NCI-H128 (cell line): ENCODE measurements at regions not wholly inside any gene's neighbourhood (a gene's known extent, or its start where the extent isn't known, plus 50 kb on each side); places are given as distances from the start of the nearest gene placed in this dataset.
"Not testable (repeated sequence)": the region's sequence is repeated elsewhere in the genome, so short reads cannot be mapped to it uniquely, and the experiment has no call there.

Source experiments
- DNase-seq: peaks from one replicate; lab custom pipeline; 2025; ENCODE audit not compliant: unreplicated experiment; lab: John Stamatoyannopoulos, UW

DNA sequence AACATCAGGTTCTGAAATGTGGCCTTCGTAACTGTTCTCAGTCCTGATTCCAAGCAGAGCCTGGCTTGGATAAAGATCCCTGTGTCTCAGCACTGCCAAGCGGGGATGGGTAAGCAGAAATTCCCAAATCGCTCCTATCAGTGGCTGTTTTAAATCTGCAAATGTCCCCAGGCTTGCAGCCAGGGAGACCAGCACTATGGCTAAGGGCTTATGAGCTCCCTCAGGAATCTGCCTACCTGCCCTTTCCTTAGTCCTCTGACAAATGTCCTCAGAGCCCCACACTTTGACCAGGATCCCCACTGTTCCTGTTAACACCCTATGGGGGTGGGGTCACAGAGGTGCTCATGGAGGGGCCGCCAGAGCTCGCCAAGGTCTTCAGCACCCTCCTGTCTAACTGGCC lies 1062.8 kb downstream of the UQCRFS1 start:
- DNase-seq, result no peak

DNA sequence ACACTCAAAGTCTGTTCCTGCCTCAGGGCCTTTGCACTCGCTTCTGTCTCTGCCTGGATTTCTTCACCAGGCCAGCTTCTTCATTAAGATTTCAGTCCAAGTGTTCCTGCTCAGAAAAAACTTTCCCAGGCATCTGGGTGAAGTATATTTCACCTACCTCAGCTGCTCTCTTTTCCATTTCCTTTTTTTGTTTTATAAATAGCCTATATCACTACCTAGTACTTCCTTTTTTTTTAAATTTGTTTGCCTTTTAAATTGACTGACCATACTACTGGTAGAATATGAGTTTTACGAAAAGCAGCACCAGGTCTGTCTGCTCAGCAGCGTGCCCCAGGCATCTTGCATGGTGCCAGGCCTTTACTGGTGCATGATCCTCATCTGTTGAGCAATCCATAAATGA lies 1064.4 kb downstream of the UQCRFS1 start:
- no peak for DNase-seq

DNA sequence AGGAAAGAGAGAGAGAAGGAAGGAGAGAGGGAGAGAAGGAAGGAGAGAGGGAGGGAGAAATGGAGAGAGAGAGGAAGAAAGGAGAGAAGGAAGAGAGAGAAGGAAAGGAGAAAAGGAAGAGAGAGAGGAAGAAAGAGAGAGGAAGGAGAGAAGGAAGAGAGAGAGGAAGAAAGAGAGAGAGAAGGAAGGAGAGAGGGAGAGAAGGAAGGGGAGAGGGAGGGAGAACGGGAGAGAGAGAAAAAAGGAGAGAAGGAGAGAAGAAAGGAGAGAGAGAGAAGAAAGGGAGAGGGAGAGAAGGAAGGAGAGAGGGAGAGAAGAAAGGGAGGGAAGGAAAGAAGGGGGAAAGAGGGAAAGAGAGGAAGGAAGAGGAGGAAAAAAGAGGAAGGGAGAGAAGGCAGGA lies 1070.7 kb downstream of the UQCRFS1 start:
- DNase-seq, result no peak

DNA sequence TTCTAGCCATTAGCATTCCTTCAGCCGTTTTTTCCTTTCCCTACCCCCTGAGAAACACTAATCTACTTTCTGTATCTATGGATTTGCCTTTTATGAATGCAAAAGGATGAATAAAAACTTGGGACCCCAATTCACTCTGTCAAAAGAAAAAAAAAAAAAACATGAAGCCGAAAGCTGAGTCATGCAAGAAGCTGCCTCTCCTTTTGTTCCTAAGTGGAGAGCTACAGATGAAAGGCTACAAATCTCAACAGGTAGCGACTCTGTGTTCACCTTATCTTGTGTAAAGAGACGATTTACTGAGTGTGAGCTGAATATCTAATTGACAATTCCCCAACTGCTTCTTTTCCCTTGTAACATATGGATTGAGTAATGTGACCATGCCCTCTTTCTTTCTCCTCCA lies 1072.8 kb downstream of the UQCRFS1 start:
- no peak for DNase-seq

DNA sequence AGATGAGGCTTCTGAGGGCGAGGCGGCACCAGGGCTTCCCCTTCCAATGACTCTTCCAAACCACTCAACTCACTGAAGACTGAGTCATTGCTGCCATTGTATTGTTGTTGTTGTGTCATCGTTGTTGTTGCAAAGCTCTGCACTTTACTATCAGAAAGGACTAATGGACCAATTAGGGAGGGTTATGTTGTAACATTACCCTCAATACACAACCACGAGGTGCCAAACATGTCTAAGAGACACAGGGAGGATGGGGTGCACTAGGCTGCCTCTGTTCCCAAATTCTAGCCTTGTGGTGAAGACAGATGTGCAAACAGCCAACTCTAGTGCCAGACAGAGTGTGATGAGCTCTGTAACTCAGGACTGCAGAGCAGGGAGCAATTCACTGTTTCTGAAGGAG lies 1075.2 kb downstream of the UQCRFS1 start:
- DNase-seq, result no peak

DNA sequence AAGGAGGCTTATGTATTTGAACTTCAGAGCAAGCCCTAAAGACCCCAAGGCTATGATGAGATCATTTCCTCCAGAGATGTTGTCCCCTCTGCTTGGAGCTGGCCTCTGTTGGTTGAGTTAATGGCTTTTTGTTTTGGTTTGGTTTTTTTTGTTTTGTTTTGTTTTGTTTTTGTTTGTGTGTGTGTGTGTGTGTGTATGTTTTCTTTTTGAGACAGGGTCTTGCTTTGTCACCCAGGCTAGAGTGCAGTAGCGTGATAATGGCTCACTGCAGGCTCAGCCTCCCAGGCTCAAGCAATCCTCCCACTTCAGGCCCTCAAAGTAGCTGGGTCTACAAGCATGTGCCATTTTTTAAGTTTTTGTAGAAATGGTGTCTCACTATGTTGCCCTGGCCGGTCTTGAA lies 1076.2 kb downstream of the UQCRFS1 start:
- DNase-seq, result no peak

DNA sequence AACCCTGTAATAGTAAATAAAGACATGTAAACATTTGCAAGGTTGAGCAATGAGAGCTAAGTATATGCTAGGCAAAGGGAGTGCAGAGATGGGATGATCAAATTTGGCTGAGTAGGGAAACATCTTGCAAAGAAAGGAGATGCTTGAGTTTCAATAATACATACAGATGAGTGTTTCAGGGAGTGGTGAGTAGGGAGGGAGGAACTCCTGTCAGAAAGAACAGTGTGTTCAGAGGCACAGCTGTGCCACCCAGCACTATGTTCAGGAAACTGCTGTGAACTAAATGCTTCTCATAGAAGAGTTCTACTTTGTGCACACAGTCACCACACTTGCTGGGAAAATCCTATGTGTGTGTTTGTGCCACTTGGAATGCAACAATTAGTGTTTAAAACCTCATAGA lies 1077.1 kb downstream of the UQCRFS1 start:
- DNase-seq, result no peak

DNA sequence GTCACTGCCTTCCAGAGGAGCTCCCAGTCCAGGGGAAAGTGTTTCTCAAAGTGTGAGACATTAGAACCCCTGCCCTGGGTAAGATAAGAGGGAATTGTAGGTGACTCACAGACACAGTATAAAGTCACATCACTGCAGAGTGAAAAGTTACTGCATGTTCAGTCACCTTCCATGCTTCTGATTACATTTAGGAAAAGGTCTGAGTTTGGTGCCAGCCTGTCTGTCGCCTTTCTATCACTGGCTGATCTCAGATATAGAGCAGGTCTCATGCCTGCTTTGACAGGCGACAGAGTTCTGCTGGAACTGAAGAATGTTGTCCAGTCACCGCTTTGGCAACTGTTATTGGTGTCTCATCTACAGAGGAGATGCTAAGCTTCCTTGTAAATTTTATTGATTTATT lies 1078.6 kb downstream of the UQCRFS1 start:
- DNase-seq, result no peak

DNA sequence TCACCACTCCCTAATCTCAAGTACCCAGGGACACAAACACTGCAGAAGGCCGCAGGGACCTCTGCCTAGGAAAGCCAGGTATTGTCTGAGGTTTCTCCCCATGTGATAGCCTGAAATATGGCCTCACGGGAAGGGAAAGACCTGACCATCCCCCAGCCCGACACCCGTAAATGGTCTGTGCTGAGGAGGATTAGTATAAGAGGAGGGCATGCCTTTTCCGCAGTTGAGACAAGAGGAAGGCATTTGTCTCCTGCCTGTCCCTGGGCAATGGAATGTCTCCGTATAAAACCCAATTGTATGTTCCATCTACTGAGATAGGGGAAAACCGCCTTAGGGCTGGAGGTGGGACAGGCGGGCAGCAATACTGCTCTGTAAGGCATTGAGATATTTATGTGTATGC lies 1082.1 kb downstream of the UQCRFS1 start:
- DNase-seq, result not testable (repeated sequence)

DNA sequence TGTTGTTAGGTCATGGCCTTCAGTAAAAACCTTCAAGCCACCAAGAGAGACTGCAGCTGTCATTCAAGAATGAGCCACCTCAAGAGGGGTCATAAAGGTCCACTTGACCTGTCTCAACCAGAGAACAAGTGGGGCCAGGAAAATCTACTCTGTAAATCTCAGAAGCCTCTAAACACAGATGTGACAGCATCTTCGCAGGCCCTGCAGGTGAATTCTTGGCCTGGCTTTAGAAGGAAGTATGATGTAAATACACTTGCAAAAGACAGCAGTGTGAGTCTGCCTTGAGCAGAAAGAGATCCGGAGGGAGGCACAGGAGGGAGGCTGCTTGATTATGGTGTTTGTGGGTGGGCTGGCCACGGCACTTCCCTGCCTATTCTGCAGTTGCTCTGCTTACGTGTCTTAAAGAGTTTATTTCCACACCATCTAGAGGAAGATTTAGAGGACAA lies 1082.9 kb downstream of the UQCRFS1 start:
- DNase-seq, result no peak

DNA sequence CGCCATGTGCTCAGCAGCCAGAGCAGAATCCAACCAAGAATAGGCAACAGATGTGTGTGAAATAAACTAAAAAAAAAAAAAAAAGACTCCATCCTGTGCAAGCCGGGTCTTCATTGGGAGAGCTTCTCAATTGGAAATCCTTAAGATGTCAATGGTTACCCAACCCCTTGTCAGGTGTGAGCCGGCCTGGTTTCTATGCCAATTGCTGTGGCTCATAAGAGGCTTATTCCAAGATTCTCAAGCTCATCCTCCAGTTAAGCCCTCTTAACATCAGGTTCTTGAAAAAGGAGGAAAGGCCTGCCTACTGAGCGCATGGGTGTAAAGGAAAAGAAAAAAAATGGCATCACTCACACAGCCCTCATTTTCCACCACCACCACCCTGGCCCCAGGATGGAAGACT lies 1084.6 kb downstream of the UQCRFS1 start:
- DNase-seq, result no peak

DNA sequence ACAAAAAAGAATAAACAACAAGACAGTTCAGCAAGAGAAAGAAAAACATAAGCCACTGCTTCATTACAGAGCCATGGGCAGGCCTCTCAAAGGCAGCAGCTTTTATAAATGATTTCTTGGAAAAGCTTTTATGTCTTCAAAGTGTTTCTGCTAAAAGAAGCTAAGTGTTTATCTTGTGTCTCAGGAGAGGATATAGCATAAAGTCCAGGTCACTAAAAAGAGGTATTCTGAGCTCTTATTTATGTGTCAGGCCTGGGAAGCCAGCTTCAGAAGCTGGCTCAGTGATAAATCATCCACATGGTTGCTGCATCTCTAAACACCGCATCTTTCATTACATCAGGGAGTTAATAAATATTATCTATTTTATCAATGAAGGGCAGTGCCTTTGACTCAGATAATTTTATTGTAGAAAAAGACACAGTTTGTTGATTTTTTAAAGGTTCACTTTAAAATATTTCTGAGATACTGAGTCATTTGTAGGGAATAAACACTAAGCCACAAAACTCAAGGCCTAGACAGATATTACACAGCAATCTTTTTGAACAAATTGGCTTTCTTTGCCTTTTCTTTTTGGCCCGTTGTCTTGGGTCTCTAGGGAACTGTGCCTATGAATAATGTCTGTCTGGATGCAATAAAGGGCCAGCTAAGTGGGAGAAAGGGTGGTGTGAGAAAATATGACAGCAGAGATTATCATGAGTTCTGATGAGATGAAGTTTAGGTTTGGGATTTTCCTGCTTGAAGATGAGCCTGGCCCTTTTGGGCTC lies 1086.6 kb downstream of the UQCRFS1 start:
- DNase-seq, result no peak

DNA sequence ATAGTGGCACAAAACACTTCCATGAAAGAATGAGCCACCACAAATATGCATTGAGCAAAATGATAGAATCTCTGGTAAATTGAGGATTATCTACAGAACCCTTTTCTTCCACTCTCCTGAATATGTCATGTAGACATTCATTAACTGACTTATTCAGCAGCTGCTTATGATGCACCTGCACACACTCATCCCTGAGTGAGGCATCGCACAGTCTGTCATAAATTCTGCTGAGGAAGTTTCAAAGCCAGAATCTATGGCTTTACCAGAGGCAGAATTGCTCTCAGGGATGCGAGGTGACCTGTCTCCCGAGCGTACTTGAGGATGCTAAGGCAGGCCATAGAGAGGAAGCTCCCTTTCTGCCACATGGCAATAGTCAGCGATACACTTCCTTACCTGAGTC lies 1090.2 kb downstream of the UQCRFS1 start:
- no peak for DNase-seq

DNA sequence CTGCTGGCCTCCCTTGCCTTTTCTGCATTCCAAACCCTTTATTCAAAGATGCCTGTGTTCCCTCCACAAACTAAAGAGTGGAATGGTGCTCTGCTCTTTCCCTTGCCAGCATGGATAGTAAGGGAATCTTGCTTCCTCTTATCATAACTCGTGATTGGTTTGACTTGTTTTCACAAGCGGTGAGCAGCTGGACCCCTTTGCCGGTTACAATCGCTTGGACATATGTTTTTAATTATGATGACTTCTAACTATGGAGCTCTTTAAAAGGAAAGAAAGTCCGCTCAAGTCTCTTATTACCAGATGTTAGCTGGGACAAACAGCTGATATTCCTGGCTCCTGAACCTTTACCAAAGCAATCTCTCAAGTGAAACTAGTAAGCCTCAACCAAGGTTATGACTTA lies 1094.7 kb downstream of the UQCRFS1 start:
- no peak for DNase-seq

DNA sequence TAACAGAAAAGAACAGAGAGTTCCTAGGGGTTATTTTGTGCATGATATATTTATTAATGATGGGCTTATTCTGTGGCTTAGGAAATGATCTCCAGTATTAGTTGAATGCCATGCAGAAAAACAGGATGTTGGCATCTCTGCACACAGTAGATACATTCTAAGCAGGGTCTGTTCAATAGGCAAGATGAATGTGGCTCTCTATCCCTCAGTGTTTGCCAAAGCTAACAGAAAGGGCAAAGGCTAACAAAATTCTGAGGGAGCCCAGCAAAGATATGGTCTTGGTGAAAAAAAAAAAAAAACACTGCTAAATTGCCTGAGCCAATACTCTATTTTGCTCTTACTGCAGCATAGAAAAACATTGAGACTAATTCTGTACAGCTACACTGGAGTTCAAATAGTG lies 1095.8 kb downstream of the UQCRFS1 start:
- DNase-seq, result no peak

DNA sequence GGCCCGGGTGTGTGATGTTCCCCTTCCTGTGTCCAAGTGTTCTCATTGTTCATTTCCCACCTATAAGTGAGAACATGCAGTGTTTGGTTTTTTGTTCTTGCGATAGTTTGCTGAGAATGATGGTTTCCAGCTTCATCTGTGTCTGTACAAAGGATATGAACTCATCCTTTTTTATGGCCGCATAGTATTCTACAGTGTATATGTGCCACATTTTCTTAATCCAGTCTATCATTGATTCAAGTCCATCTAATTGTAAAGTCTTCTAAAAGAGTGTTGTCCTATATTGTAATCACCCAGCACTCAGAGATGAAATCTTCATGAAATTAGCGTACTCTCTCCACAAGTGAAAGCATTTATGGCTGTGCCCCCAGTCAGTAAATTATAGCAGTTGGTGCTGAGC lies 1096.6 kb downstream of the UQCRFS1 start:
- not testable (repeated sequence) for DNase-seq

DNA sequence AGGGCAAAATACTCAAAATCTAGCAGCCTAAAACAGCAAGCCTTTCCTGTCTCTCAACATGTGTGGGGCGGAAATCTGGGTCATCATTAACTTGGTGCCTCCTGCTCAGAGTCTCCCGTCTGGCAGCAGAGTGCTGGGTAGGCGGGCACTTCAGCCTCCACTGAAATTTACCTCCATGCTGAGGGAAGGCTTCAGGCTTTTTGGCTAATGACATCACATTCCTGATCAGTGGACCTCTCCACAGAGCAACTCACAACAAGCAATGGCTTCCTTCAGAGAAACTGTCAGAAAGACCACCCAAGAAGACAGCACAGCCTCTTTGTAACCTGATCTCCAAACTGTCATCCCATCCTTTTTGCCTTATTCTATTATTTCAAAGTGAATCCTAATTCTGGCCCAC lies 1109.0 kb downstream of the UQCRFS1 start:
- DNase-seq, result no peak

DNA sequence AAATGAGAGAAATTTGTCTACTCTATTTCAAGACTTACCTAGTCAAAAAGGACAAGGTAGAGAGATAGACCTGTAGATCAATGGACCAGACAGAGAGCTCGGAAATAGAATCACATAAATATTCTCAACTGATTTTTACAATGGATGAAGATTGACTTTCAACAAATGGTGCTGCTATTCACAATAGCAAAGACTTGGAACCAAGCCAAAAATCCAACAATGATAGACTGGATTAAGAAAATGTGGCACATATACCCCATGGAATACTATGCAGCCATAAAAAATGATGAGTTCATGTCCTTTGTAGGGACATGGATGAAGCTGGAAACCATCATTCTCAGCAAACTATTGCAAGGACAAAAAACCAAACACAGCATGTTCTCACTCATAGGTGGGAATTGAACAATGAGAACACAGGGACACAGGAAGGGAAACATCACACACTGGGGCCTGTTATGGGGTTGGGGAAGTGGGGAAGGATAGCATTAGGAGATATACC lies 1128.2 kb downstream of the UQCRFS1 start:
- DNase-seq, result not testable (repeated sequence)

DNA sequence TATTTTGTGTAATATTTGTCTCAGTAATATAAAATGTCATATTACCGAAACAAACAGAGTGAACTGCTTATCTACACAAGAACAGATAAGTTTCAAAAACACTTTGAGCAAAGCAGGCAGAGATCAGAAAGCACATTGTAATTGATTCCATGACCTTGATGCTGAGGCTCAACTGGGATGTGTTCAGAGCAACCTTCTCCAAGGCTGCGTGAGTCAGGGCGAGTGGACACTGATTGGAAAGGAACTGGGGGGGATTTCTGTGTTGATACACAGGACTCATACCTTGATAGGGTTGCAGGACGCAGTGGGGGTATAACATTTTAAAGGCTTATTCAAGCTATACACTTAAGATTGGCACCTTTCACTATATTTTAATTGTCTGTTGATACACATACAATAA lies 1136.3 kb downstream of the UQCRFS1 start:
- no peak for DNase-seq

DNA sequence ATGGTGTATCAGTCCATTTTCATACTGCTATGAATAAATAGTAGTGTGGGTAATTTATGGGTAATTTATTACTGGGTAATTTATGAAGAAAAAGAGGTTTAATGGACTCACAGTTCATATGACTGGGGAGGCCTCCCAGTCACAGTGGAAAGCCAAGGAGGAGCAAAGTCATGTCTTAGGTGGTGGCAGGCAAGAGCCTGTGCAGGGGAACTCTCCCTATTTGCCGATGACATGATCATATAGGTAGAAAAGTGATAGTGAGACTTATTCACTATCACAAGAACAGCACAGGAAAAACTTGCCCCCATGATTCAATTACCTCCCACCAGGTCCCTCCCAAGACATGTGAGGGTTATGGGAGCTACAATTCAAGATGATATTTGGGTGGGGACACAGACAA lies 1137.7 kb downstream of the UQCRFS1 start:
- DNase-seq, result no peak

DNA sequence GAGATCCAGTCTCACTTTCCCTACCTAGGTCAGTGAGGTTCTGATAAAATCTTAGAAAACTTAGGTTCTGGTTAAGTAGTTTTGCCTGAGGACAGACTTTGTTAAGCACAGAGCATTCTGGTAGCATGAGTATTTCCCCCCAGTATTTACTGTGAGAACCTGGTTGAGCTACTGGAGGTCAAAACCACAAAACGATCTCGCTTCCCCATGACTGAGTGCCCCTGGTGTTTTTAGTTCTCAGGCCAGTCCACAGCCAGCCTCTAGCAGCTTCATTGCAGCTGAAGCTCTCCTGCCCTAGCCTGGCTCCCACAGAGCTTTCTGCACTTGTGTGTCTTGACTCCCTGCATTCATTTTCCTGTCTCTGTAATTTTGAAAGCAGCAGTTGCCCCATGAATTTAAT lies 1138.2 kb downstream of the UQCRFS1 start:
- no peak for DNase-seq

DNA sequence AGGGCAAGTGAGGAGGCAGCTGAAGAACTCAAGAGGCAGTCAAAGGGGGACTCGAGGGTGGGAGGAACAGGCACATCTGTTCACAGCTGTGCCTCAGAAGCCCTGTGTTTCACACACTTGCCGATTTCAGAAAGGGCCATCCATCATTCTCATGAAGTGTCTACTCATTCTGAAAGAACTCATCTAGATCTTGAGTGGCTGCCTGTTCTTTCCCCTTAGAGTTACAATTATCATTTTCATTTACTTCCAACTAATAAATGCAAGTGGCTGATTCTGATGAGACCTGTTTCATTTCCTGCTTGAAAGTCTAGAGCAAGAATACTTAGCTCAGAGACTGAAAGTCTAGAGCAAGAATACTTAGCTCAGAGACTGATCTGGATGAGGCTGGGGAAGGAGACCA lies 1145.1 kb downstream of the UQCRFS1 start:
- no peak for DNase-seq

DNA sequence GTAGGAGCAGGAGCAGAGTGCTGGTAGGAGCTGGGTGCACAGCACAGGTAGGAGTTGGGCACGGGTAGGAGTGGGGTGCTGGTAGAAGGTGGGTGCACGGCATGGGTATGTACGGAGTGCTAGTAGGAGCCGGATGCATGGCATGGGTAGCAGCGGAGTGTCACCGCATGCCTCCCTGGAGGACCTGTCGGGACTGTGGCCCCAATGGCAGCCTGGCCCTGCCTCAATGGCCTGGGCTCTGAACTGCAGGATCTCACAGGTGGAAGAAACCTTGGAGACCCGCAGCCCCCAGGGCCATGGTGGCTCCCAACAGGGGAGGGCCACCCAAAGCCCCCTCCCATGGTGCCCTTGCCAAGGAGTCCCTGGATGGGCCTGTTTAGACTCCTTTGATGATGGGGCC lies 1146.0 kb downstream of the UQCRFS1 start:
- no peak for DNase-seq
